Lower leg skin (tissue), 3 donors: ENCODE measurements at regions not wholly inside any gene's neighbourhood (a gene's known extent, or its start where the extent isn't known, plus 50 kb on each side); places are given as distances from the start of the nearest gene placed in this dataset.

Experiments
- CTCF ChIP-seq, 3 donors: fragments of 450-650 bp; IDR thresholded peaks; one replicate each; pipeline ENCODE4 v1.5.1; 2016; ENCODE audit warnings: antibody characterized with exemption in 3 of 3, mild to moderate bottlenecking in 3 of 3, moderate library complexity in 2 of 3
- POLR2A ChIP-seq, 2 donors: fragments of 450-650 bp; IDR thresholded peaks; one replicate each; pipeline ENCODE4 v1.6.1; 2016 to 2017; ENCODE audit warnings: antibody characterized with exemption in 2 of 2, mild to moderate bottlenecking in 1 of 2, moderate library complexity in 1 of 2

GRCh38 chr13:89432997-89433396 lies 1761.8 kb downstream of the SLITRK5 start:
- TF ChIP-seq CTCF (IDR thresholded peaks at IDR 0.05) (no peak), POLR2A (IDR thresholded peaks at IDR 0.05) (no peak)
